ENCODE measurements at regions not wholly inside any gene's neighbourhood (a gene's known extent, or its start where the extent isn't known, plus 50 kb on each side); places are given as distances from the start of the nearest gene placed in this dataset.

DNA sequence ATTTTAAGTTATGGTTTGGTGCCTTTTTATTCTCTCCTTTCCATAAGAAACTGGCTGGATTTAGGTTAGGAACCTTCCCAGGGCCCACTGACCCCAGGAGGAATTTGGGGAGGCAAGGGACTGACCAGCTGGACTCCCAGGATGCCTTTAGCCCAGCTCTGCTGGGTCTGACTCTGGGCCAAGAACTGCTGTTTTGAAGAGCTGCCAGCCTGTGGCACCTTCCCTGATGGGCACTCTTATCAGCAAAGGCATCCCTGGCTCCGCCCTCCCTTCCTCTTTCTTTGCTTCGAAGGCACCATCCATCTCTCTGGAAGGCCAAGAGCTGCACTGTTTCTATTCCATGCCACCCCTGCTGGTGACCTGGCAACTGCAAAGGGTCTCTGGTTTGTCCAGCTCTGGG lies 174.7 kb downstream of the POU4F1 start:
- intact Hi-C loops (cut with DNase I; ENCODE audit: low total_unique reads): no loop called here
- DNase-seq: no peak
- TF ChIP-seq, protein P1, sequence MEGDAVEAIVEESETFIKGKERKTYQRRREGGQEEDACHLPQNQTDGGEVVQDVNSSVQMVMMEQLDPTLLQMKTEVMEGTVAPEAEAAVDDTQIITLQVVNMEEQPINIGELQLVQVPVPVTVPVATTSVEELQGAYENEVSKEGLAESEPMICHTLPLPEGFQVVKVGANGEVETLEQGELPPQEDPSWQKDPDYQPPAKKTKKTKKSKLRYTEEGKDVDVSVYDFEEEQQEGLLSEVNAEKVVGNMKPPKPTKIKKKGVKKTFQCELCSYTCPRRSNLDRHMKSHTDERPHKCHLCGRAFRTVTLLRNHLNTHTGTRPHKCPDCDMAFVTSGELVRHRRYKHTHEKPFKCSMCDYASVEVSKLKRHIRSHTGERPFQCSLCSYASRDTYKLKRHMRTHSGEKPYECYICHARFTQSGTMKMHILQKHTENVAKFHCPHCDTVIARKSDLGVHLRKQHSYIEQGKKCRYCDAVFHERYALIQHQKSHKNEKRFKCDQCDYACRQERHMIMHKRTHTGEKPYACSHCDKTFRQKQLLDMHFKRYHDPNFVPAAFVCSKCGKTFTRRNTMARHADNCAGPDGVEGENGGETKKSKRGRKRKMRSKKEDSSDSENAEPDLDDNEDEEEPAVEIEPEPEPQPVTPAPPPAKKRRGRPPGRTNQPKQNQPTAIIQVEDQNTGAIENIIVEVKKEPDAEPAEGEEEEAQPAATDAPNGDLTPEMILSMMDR (IDR thresholded peaks at IDR 0.05): no peak
- no peak for TF ChIP-seq POLR2A (IDR thresholded peaks at IDR 0.05)
- no peak for TF ChIP-seq POLR2AphosphoS5 (IDR thresholded peaks at IDR 0.05)
- TF ChIP-seq EP300 (IDR thresholded peaks at IDR 0.05): no peak

DNA sequence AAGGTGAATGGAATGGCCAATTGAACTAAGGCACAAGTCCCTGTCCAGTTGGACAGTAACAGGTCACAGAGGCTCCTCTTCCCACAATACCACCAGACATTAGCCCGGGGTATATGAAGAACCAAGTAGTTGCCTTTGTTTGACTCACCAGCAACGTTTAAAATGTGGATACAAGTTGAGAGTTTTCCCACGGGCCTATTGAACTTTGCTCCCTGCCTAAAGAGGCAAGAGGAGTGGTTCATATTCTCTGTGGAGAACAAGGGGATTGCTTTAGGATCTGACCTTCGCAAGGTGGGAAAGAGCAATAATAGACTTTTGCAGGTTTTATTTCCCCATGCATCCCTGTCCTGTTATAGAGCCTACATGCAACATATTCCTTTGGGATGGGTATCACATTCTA lies 177.2 kb downstream of the POU4F1 start:
- TF ChIP-seq POLR2AphosphoS5 (IDR thresholded peaks at IDR 0.05) (no peak), EP300 (IDR thresholded peaks at IDR 0.05) (no peak), POLR2A (IDR thresholded peaks at IDR 0.05) (no peak)
- TF ChIP-seq, protein P1 (IDR thresholded peaks at IDR 0.05): no peak
- no peaks in the 10 kb centered on the region for H3K27me3 ChIP-seq
- intact Hi-C loops (cut with DNase I; ENCODE audit: low total_unique reads): no loop called here
- no peak for DNase-seq
- WGBS, 5 donors: 59 to 74% (median 68%) methylated on average over 4 of the region's 4 CpGs
- no peak overlapping the region for H3K4me3 ChIP-seq
- no peaks in the 10 kb centered on the region for H3K4me1 ChIP-seq
- H3K9me3 ChIP-seq: no peaks in the 10 kb centered on the region
- H3K27ac ChIP-seq: no peak overlapping the region
- no peaks in the 10 kb centered on the region for H3K36me3 ChIP-seq

More for the DNA sequence above, 174.7 kb downstream of the POU4F1 start:
- no peak overlapping the region for H3K4me3 ChIP-seq
- H3K27ac ChIP-seq: no peak overlapping the region
- no peaks in the 10 kb centered on the region for H3K4me1 ChIP-seq
- 13 to 77% (median 57%) methylated on average over 2 of the region's 2 CpGs for WGBS, 5 donors
- no peaks in the 10 kb centered on the region for H3K9me3 ChIP-seq
- no peaks in the 10 kb centered on the region for H3K36me3 ChIP-seq
- H3K27me3 ChIP-seq: no peaks in the 10 kb centered on the region

GRCh38 chr13:78420814-78421213 lies 182.5 kb downstream of the POU4F1 start:
- TF ChIP-seq, protein P1 (IDR thresholded peaks at IDR 0.05): no peak
- TF ChIP-seq POLR2A (IDR thresholded peaks at IDR 0.05) (no peak), POLR2AphosphoS5 (IDR thresholded peaks at IDR 0.05) (no peak), EP300 (IDR thresholded peaks at IDR 0.05) (no peak)
- no peaks in the 10 kb centered on the region for H3K27me3 ChIP-seq
- H3K36me3 ChIP-seq: no peaks in the 10 kb centered on the region
- peak in 1 of 2 donors; percentile 8 for DNase-seq
- no peaks in the 10 kb centered on the region for H3K9me3 ChIP-seq
- no peaks in the 10 kb centered on the region for H3K4me1 ChIP-seq
- no peak overlapping the region for H3K27ac ChIP-seq
- no peak overlapping the region for H3K4me3 ChIP-seq
- 56 to 83% (median 74%) methylated on average over 3 to 4 of the region's 4 CpGs for WGBS, 5 donors
- intact Hi-C loops (cut with DNase I; ENCODE audit: low total_unique reads): no loop called here

DNA sequence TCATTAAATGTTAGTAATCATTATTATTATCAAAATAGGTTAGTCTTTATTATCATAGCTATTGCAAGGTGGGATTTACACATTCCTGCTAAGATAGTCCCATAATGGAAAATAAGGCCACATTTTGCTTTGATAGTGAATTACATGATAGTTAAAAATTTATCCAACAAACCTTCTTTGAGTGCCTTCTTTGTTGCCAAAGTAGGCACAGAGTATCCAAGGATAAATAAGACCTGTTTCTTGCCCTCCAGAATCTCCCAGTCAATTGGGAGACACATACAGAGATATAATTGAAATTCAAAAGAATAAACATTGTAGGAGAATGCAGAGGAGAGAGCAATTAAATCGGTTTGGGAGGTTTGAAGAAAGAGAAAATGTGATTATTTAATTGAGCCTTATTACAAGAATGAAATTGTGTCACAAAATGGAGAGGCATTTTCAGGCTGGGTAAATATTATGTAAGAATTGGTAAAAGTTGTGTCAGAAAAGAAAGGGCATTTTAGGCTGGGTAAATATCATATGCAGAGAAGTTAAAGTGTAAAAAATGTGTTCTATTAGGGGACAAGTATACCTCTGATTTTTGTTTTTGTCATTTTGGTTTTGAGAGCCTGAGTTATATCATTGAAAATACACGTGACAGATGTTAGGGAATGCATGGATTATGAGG lies 189.3 kb downstream of the POU4F1 start:
- WGBS, 5 donors: 51 to 64% (median 61%) methylated on average over 2 of the region's 2 CpGs
- Histone ChIP-seq H3K36me3 (no peaks in the 10 kb centered on the region), H3K27ac (no peak overlapping the region), H3K4me1 (no peaks in the 10 kb centered on the region), H3K27me3 (no peaks in the 10 kb centered on the region), H3K9me3 (no peaks in the 10 kb centered on the region), H3K4me3 (no peak overlapping the region)
- no peak for DNase-seq
- intact Hi-C loops (cut with DNase I; ENCODE audit: low total_unique reads): no loop called here
- TF ChIP-seq, protein P1 (IDR thresholded peaks at IDR 0.05): no peak
- TF ChIP-seq EP300 (IDR thresholded peaks at IDR 0.05): no peak
